ENCODE measurements at regions not wholly inside any gene's neighbourhood (a gene's known extent, or its start where the extent isn't known, plus 50 kb on each side); places are given as distances from the start of the nearest gene placed in this dataset.

DNA sequence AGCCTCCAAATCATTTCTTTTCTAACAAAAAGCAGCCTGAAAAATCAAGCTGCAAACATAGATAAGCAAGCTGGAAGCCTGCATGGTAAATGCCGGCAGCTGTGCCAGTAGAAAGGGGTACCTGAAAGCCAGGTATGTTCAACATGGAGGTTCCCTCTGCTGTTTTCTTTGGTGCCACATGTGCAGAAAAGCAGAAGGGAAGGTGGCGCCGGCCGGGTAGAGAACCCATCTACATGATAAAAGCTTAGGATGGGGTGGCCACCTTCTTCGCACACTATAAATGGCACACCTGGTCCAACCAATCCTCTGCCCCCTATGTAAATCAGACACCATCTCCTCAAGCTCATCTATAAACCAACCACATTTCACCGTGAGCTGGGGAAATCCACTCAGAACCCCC, 268.9 kb upstream of the IRX2 start:
- H3K27ac ChIP-seq (ENCODE audit: low read depth in 2 of 2, low read length in 2 of 2) = no peak overlapping the region
- intact Hi-C loops (cut with DNase I) = no loop called here
- H3K9me3 ChIP-seq (ENCODE audit: control insufficient read depth in 2 of 3, insufficient read depth in 1 of 3, low read length in 3 of 3) = no peaks in the 10 kb centered on the region
- H3K4me3 ChIP-seq (ENCODE audit: low read length in 3 of 3) = no peak overlapping the region
- no peaks in the 10 kb centered on the region for H3K27me3 ChIP-seq (ENCODE audit: control insufficient read depth, insufficient read depth, low read length)
- no peak overlapping the region for H3K9ac ChIP-seq (ENCODE audit: low read length in 3 of 3)
- DNase-seq = no peak
- TF ChIP-seq, protein P1, sequence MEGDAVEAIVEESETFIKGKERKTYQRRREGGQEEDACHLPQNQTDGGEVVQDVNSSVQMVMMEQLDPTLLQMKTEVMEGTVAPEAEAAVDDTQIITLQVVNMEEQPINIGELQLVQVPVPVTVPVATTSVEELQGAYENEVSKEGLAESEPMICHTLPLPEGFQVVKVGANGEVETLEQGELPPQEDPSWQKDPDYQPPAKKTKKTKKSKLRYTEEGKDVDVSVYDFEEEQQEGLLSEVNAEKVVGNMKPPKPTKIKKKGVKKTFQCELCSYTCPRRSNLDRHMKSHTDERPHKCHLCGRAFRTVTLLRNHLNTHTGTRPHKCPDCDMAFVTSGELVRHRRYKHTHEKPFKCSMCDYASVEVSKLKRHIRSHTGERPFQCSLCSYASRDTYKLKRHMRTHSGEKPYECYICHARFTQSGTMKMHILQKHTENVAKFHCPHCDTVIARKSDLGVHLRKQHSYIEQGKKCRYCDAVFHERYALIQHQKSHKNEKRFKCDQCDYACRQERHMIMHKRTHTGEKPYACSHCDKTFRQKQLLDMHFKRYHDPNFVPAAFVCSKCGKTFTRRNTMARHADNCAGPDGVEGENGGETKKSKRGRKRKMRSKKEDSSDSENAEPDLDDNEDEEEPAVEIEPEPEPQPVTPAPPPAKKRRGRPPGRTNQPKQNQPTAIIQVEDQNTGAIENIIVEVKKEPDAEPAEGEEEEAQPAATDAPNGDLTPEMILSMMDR (IDR thresholded peaks at IDR 0.05; ENCODE audit: borderline replicate concordance, extremely low read depth, insufficient read depth) = no peak
- FAIRE-seq = no peak
- H3K4me1 ChIP-seq (ENCODE audit: control insufficient read depth in 2 of 3, insufficient read depth in 2 of 3, low read depth in 1 of 3, low read length in 3 of 3) = no peaks in the 10 kb centered on the region
- no peaks in the 10 kb centered on the region for H3K36me3 ChIP-seq (ENCODE audit: control insufficient read depth in 2 of 3, insufficient read depth in 3 of 3, low read length in 3 of 3)

DNA sequence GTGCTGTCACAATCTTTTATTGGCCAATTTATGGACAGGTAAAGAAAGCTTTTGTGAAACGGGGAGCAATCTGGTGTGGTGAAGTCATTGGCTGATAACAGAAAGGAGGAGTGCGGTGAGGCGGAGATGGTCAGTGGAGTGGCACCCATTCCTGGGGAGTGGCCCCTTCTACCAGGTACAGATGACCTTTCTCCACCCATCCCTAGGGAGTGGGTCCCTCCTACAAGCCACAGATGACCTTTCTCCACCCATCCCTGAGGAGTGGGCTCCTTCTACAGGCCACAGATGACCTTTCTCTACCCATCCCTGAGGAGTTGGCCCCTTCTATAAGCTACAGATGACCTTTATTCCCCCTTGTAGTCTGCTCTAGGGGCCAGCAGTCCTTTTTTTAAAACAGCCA, 267.6 kb upstream of the IRX2 start:
- Histone ChIP-seq H3K4me1 (ENCODE audit: control insufficient read depth in 2 of 3, insufficient read depth in 2 of 3, low read depth in 1 of 3, low read length in 3 of 3) (no peaks in the 10 kb centered on the region), H3K27ac (ENCODE audit: low read depth in 2 of 2, low read length in 2 of 2) (no peak overlapping the region), H3K9me3 (ENCODE audit: control insufficient read depth in 2 of 3, insufficient read depth in 1 of 3, low read length in 3 of 3) (no peaks in the 10 kb centered on the region), H3K27me3 (ENCODE audit: control insufficient read depth, insufficient read depth, low read length) (no peaks in the 10 kb centered on the region), H3K36me3 (ENCODE audit: control insufficient read depth in 2 of 3, insufficient read depth in 3 of 3, low read length in 3 of 3) (no peaks in the 10 kb centered on the region), H3K9ac (ENCODE audit: low read length in 3 of 3) (no peak overlapping the region), H3K4me3 (ENCODE audit: low read length in 3 of 3) (no peak overlapping the region)
- DNase-seq = no peak
- TF ChIP-seq, protein P1 (IDR thresholded peaks at IDR 0.05; ENCODE audit: borderline replicate concordance, extremely low read depth, insufficient read depth) = no peak
- intact Hi-C loops (cut with DNase I) = no loop called here
- no peak for FAIRE-seq

DNA sequence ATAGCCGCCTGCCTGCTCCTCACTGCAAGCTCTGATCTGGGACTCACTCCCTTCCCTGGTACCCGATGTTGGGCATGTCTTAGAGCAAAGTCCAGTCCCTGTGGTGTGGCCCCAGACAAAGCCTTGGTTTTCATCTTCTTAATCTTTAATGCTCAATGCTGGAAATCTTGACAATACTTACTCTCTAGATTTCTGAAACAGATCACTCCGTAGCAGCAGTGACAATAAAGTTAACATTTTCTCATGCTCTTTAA, 260.2 kb upstream of the IRX2 start:
- no peak overlapping the region for H3K4me3 ChIP-seq (ENCODE audit: low read length in 3 of 3)
- TF ChIP-seq, protein P1 (IDR thresholded peaks at IDR 0.05; ENCODE audit: borderline replicate concordance, extremely low read depth, insufficient read depth) = no peak
- intact Hi-C loops (cut with DNase I) = no loop called here
- no peak overlapping the region for H3K9ac ChIP-seq (ENCODE audit: low read length in 3 of 3)
- H3K27ac ChIP-seq (ENCODE audit: low read depth in 2 of 2, low read length in 2 of 2) = no peak overlapping the region
- no peaks in the 10 kb centered on the region for H3K4me1 ChIP-seq (ENCODE audit: control insufficient read depth in 2 of 3, insufficient read depth in 2 of 3, low read depth in 1 of 3, low read length in 3 of 3)
- FAIRE-seq (no peak), DNase-seq (no peak)
- no peaks in the 10 kb centered on the region for H3K36me3 ChIP-seq (ENCODE audit: control insufficient read depth in 2 of 3, insufficient read depth in 3 of 3, low read length in 3 of 3)
- H3K27me3 ChIP-seq (ENCODE audit: control insufficient read depth, insufficient read depth, low read length) = no peaks in the 10 kb centered on the region
- no peaks in the 10 kb centered on the region for H3K9me3 ChIP-seq (ENCODE audit: control insufficient read depth in 2 of 3, insufficient read depth in 1 of 3, low read length in 3 of 3)

DNA sequence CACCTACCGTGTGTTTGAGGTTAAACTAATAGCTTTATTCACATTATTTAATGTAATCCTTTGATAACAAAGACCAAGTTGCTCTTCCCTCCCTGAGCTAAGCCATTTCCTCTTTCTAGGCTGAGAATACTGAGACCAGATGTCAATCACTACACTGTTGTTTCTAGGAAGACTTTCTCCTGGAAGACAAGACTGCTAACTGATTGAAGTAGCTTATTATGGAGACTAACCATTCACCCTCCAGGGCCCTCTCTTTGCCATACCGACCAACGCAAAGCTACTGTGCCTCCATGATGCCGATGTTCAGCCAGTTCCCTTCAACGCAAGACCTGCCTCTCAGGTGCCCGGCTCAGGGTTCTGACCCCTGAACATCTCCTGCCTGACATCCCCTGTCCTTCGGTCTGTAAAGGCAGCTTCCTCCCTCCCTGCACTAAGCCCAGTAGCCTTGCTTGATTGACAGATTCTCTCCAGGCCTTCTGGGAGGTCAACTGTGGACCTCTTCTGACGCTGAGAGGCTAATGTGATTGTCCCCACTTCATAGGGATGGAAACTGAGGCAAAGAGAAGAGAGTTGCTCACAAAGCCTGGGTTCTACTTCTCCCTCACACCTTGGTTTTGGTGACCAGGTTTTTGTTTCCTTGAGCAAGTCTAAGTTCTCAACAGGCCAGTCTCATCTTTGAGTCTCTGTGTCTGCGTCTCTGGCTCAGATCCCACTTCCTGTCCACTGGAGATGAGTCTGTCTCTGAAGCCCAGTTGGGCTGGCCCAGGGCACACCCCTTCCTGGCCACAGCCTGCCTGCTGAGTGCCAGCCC, 259.7 kb upstream of the IRX2 start:
- FAIRE-seq = no peak
- intact Hi-C loops (cut with DNase I) = no loop called here
- no peak for DNase-seq

More for the DNA sequence above, 259.7 kb upstream of the IRX2 start:
- H3K9me3 ChIP-seq (ENCODE audit: control insufficient read depth in 2 of 3, insufficient read depth in 1 of 3, low read length in 3 of 3) = no peaks in the 10 kb centered on the region
- H3K36me3 ChIP-seq (ENCODE audit: control insufficient read depth in 2 of 3, insufficient read depth in 3 of 3, low read length in 3 of 3) = no peaks in the 10 kb centered on the region
- no peak overlapping the region for H3K9ac ChIP-seq (ENCODE audit: low read length in 3 of 3)
- no peak overlapping the region for H3K4me3 ChIP-seq (ENCODE audit: low read length in 3 of 3)
- no peak overlapping the region for H3K27ac ChIP-seq (ENCODE audit: low read depth in 2 of 2, low read length in 2 of 2)
- no peaks in the 10 kb centered on the region for H3K27me3 ChIP-seq (ENCODE audit: control insufficient read depth, insufficient read depth, low read length)
- TF ChIP-seq, protein P1 (IDR thresholded peaks at IDR 0.05; ENCODE audit: borderline replicate concordance, extremely low read depth, insufficient read depth) = no peak
- H3K4me1 ChIP-seq (ENCODE audit: control insufficient read depth in 2 of 3, insufficient read depth in 2 of 3, low read depth in 1 of 3, low read length in 3 of 3) = no peaks in the 10 kb centered on the region
